ENCODE measurements at regions not wholly inside any gene's neighbourhood (a gene's known extent, or its start where the extent isn't known, plus 50 kb on each side); places are given as distances from the start of the nearest gene placed in this dataset.

- intact Hi-C loops (cut with micrococcal nuclease) (no loop called here), dilution Hi-C loops (cut with MboI; ENCODE audit: extremely low pct_ligation_motif_present, low sequenced_read_pairs) (no loop called here)
- no TSS peak for BruUV-seq (replicated peaks)
These were observed 172.4 kb upstream of the SOX5 start for GRCh38 chr12:24121911-24122310.

More at GRCh38 chr12:24121911-24122310, 172.4 kb upstream of the SOX5 start:
- Histone ChIP-seq H2AFZ (ENCODE audit: low read depth, low read length) (no peak overlapping the region), H3K4me3 (replicated peaks in 1 of 3; ENCODE audit: insufficient read depth in 1 of 3, low read depth in 1 of 3, low read length in 3 of 3) (no peak overlapping the region), H3K9me3 (replicated peaks; ENCODE audit: control insufficient read depth, insufficient read depth, low read length) (no peaks in the 10 kb centered on the region), H3K4me1 (ENCODE audit: control insufficient read depth, extremely low read depth, insufficient read depth, low read length) (no peaks in the 10 kb centered on the region), H3K27me3 (ENCODE audit: control insufficient read depth in 2 of 2, insufficient read depth in 2 of 2, low read length in 2 of 2) (no peaks in the 10 kb centered on the region), H3K79me2 (ENCODE audit: control insufficient read depth, insufficient read depth, low read length) (no peaks in the 10 kb centered on the region), H3K27ac (ENCODE audit: insufficient read depth, low read depth, low read length) (no peak overlapping the region), H3K9ac (replicated peaks; ENCODE audit: extremely low read depth, insufficient read depth, low read length) (no peak overlapping the region), H4K20me1 (replicated peaks; ENCODE audit: control insufficient read depth, extremely low read depth, insufficient read depth, low read length) (no peaks in the 10 kb centered on the region), H3K4me2 (ENCODE audit: insufficient read depth, low read length) (no peak overlapping the region), H3K36me3 (ENCODE audit: control insufficient read depth in 2 of 2, extremely low read depth in 1 of 2, insufficient read depth in 2 of 2, low read length in 2 of 2) (no peaks in the 10 kb centered on the region), H3K9me1 (replicated peaks; ENCODE audit: control insufficient read depth, extremely low read depth, insufficient read depth, low read length) (no peaks in the 10 kb centered on the region)
- FAIRE-seq, result no peak
- CTCF ChIA-PET, result no interaction called here
- POLR2A ChIA-PET, result no interaction called here
- TF ChIP-seq POLR2AphosphoS5 (IDR thresholded peaks at IDR 0.05; ENCODE audit: insufficient read depth, low read depth, low read length) (no peak), FOS (IDR thresholded peaks at IDR 0.05; ENCODE audit: borderline replicate concordance, insufficient read depth, low read length) (no peak), POLR2A (IDR thresholded peaks at IDR 0.05; ENCODE audit: low read depth, low read length) (no peak), EZH2 (IDR thresholded peaks at IDR 0.05; ENCODE audit: borderline replicate concordance, low read depth, low read length, severe bottlenecking) (no peak), MAX (IDR thresholded peaks at IDR 0.05; ENCODE audit: insufficient read depth, insufficient read length) (no peak), JUN (IDR thresholded peaks at IDR 0.05; ENCODE audit: borderline replicate concordance, insufficient read depth, insufficient read length, low read depth) (no peak), CTCF (IDR thresholded peaks at IDR 0.05; ENCODE audit: extremely low read depth in 1 of 2, insufficient read depth in 1 of 2, low read depth in 1 of 2, low read length in 2 of 2) (no peak), GATA2 (IDR thresholded peaks at IDR 0.05; ENCODE audit: insufficient read depth, insufficient read length, low read depth, low read length) (no peak), MYC (IDR thresholded peaks at IDR 0.05; ENCODE audit: low read depth, low read length) (no peak)
- DNase-seq (ENCODE audit: low read depth, low spot score), result no peak
